HCT116 (cell line): ENCODE measurements at regions not wholly inside any gene's neighbourhood (a gene's known extent, or its start where the extent isn't known, plus 50 kb on each side); places are given as distances from the start of the nearest gene placed in this dataset.

Experiments used
- ATAC-seq: fragments of 200-7000 bp; cut with Tn5 transposase; 2 replicates; pipeline ENCODE4 v1.9.1; 2020; ENCODE audit warnings: mild to moderate bottlenecking, moderate library complexity
- BruUV-seq: library from RNA; stranded (reverse); fragments of 400-500 nt; replicated peaks from 2 replicates; lab custom pipeline; 2021; lab: Mats Ljungman, UMichigan
- CTCF ChIA-PET: fragments of 300-600 bp; sonication (Branson Sonifier 250); formaldehyde crosslinking; loops from one replicate; lab custom pipeline; 2021; ENCODE audit warnings: antibody characterized with exemption; lab: Charles Lee
- POLR2A ChIA-PET: fragments of 300-600, 350-600 bp; sonication (Branson Sonifier 250); formaldehyde crosslinking; loops from one replicate; lab custom pipeline; 2021; ENCODE audit warnings: antibody characterized with exemption; lab: Charles Lee
- RAD21 ChIA-PET, 2 experiments: fragments of 300-600 bp; sonication (Branson Sonifier 250); formaldehyde crosslinking; loops; one replicate each; lab custom pipeline; 2023; ENCODE audit warnings: low total read pairs in 2 of 2; ENCODE audit not compliant: uncharacterized antibody in 2 of 2, unreplicated experiment in 2 of 2, low non-redundant PET in 1 of 2; lab: Charles Lee
- DNase-seq: peaks from one replicate; pipeline ENCODE4 v3.0.0-alpha.2; 2010; ENCODE audit warnings: low read depth, low spot score
- H2AFZ ChIP-seq: fragments of 200-600 bp; shearing (Covaris generic), sonication (generic); 2 replicates; pipeline ENCODE4 v1.6.1; 2017; ENCODE audit warnings: low read depth, mixed run types, mixed read lengths, antibody characterized with exemption, low read length; ENCODE audit not compliant: poor library complexity, severe bottlenecking
- H3K27ac ChIP-seq: 2 replicates; pipeline ENCODE4 v1.5.1; 2012; ENCODE audit warnings: low read depth, low read length
- H3K27me3 ChIP-seq: fragments of 200-600 bp; sonication (generic); 2 replicates; pipeline ENCODE4 v1.6.1; 2016; ENCODE audit warnings: mixed run types, low read length, mixed read lengths; ENCODE audit not compliant: insufficient read depth
- H3K36me3 ChIP-seq, 2 experiments: fragments of 200-500 bp in 1 of 2; fragments of 200-600 bp in 1 of 2; sonication (Bioruptor generic) in 1 of 2; sonication (generic) in 1 of 2; 2 replicates each; pipeline versions ENCODE4 v1.5.1 to v1.6.1; 2014 to 2016; ENCODE audit warnings: low read length in 2 of 2, inconsistent platforms in 1 of 2, mixed read lengths in 1 of 2, mixed run types in 1 of 2; ENCODE audit not compliant: insufficient read depth in 2 of 2, control insufficient read depth in 1 of 2
- H3K4me1 ChIP-seq, 2 experiments: fragments of 200-600 bp in 1 of 2; sonication (generic) in 1 of 2; 2 replicates each; pipeline versions ENCODE4 v1.5.1 to v1.6.1; 2012 to 2017; ENCODE audit warnings: low read length in 2 of 2, inconsistent platforms in 1 of 2, mild to moderate bottlenecking in 1 of 2, mixed read lengths in 1 of 2, mixed run types in 1 of 2, moderate library complexity in 1 of 2; ENCODE audit not compliant: insufficient read depth in 2 of 2, control insufficient read depth in 1 of 2
- H3K4me2 ChIP-seq: fragments of 200-600 bp; sonication (generic); 2 replicates; pipeline ENCODE4 v1.6.1; 2017; ENCODE audit warnings: mixed run types, low read length, mixed read lengths
- H3K4me3 ChIP-seq, 2 experiments: fragments of 200-600 bp in 1 of 2; sonication (generic) in 1 of 2; replicated peaks in 1 of 2; 2 replicates each; pipeline ENCODE4 v1.5.1; 2011 to 2016; ENCODE audit warnings: low read length in 2 of 2, control low read depth in 1 of 2, low read depth in 1 of 2, mild to moderate bottlenecking in 1 of 2, mixed read lengths in 1 of 2, mixed run types in 1 of 2
- H3K79me2 ChIP-seq: fragments of 200-600 bp; sonication (generic); 2 replicates; pipeline ENCODE4 v1.6.1; 2017; ENCODE audit warnings: mild to moderate bottlenecking, mixed run types, low read length, moderate library complexity, mixed read lengths; ENCODE audit not compliant: insufficient read depth
- H3K9ac ChIP-seq: fragments of 200-600 bp; sonication (generic); 2 replicates; pipeline ENCODE4 v1.6.1; 2016; ENCODE audit warnings: low read length, mixed read lengths
- H3K9me2 ChIP-seq: fragments of 200-600 bp; sonication (generic), shearing (Covaris generic); 2 replicates; pipeline ENCODE4 v1.6.1; 2017; ENCODE audit warnings: mixed run types, mild to moderate bottlenecking, moderate library complexity; ENCODE audit not compliant: insufficient read depth
- H3K9me3 ChIP-seq, 2 experiments: fragments of 200-500 bp in 1 of 2; fragments of 200-600 bp in 1 of 2; sonication (Bioruptor generic) in 1 of 2; sonication (generic) in 1 of 2; 2 replicates each; pipeline ENCODE4 v1.6.1; 2014 to 2017; ENCODE audit warnings: low read length in 2 of 2, mixed read lengths in 2 of 2, inconsistent platforms in 1 of 2, low read depth in 1 of 2, mild to moderate bottlenecking in 1 of 2, mixed run types in 1 of 2, moderate library complexity in 1 of 2; ENCODE audit not compliant: control insufficient read depth in 1 of 2, insufficient read depth in 1 of 2
- H4K20me1 ChIP-seq: fragments of 200-600 bp; sonication (generic), shearing (Covaris generic); 2 replicates; pipeline ENCODE4 v1.6.1; 2017; ENCODE audit warnings: mixed run types, mild to moderate bottlenecking, moderate library complexity; ENCODE audit not compliant: insufficient read depth
- CEBPB ChIP-seq: IDR thresholded peaks from 2 replicates; pipeline ENCODE4 v1.6.1; 2012; ENCODE audit warnings: low read depth
- CTCF ChIP-seq, 3 experiments: fragments of 200-600 bp in 1 of 3; sonication (generic) in 1 of 3; IDR thresholded peaks in 2 of 3; conservative IDR thresholded peaks in 1 of 3; 2 replicates each; pipeline ENCODE4 v1.5.1; 2012 to 2017; ENCODE audit warnings: low read depth in 2 of 3, low read length in 2 of 3, antibody characterized with exemption in 1 of 3, borderline replicate concordance in 1 of 3, control low read depth in 1 of 3, mild to moderate bottlenecking in 1 of 3, mixed read lengths in 1 of 3, mixed run types in 1 of 3, moderate library complexity in 1 of 3; ENCODE audit not compliant: insufficient read depth in 1 of 3
- EGR1 ChIP-seq: IDR thresholded peaks from 2 replicates; pipeline ENCODE4 v1.6.1; 2012; ENCODE audit warnings: low read depth
- ELF1 ChIP-seq: IDR thresholded peaks from 2 replicates; pipeline ENCODE4 v1.6.1; 2012; ENCODE audit warnings: low read depth, borderline replicate concordance
- EZH2 ChIP-seq: fragments of 200-600 bp; sonication (generic); IDR thresholded peaks from 2 replicates; pipeline ENCODE4 v1.6.1; 2017; ENCODE audit warnings: antibody characterized with exemption, mixed run types
- MAX ChIP-seq: IDR thresholded peaks from 2 replicates; pipeline ENCODE4 v1.6.1; 2012
- POLR2A ChIP-seq: IDR thresholded peaks from 2 replicates; pipeline ENCODE4 v1.7.0; 2011; ENCODE audit warnings: borderline replicate concordance; ENCODE audit not compliant: insufficient read depth, insufficient read length; ENCODE audit errors: extremely low read depth
- POLR2AphosphoS5 ChIP-seq: IDR thresholded peaks from 2 replicates; pipeline ENCODE4 v1.6.1; 2011; ENCODE audit warnings: mild to moderate bottlenecking, low read depth, low read length, moderate library complexity
- RAD21 ChIP-seq: IDR thresholded peaks from 2 replicates; pipeline ENCODE4 v1.6.1; 2012; ENCODE audit warnings: low read depth, mild to moderate bottlenecking
- SIN3A ChIP-seq: IDR thresholded peaks from 2 replicates; pipeline ENCODE4 v1.6.1; 2012; ENCODE audit warnings: low read depth
- SRF ChIP-seq: IDR thresholded peaks from 2 replicates; pipeline ENCODE4 v1.6.1; 2012; ENCODE audit warnings: low read depth
- TCF7L2 ChIP-seq: IDR thresholded peaks from 2 replicates; pipeline ENCODE4 v1.7.0; 2011; ENCODE audit warnings: borderline replicate concordance, inconsistent platforms; ENCODE audit not compliant: insufficient read depth, insufficient read length; ENCODE audit errors: extremely low read depth
- ZBTB33 ChIP-seq: IDR thresholded peaks from 2 replicates; pipeline ENCODE4 v1.6.1; 2011; ENCODE audit warnings: mild to moderate bottlenecking, low read length, moderate library complexity; ENCODE audit not compliant: insufficient replicate concordance; ENCODE audit errors: extremely low read depth
- ZFX ChIP-seq: fragments of 450-650 bp; IDR thresholded peaks from 2 replicates; pipeline ENCODE4 v1.6.1; 2017
- intact Hi-C: fragments of 100-400 bp; cut with micrococcal nuclease; formaldehyde crosslinking; loops from 2 replicates; pipeline ENCODE4 v1.10.0; 2022

GRCh38 chr2:114108824-114109416, 219.0 kb downstream of the ACTR3 start:
- ChIA-PET CTCF (interaction anchor here (0.5 kb wide), 1 partner anchor 219 kb away, joined by 4 read pairs; no protein-coding TSS in a partner anchor), POLR2A (no interaction called here), RAD21 (no interaction called here)
- Histone ChIP-seq H3K27ac (no peak overlapping the region), H2AFZ (no peak overlapping the region), H3K4me1 (no peaks in the 10 kb centered on the region), H3K27me3 (no peaks in the 10 kb centered on the region), H3K9ac (no peak overlapping the region), H3K4me3 (no peak overlapping the region), H3K79me2 (no peaks in the 10 kb centered on the region), H3K36me3 (no peaks in the 10 kb centered on the region), H3K9me3 (no peaks in the 10 kb centered on the region), H4K20me1 (no peaks in the 10 kb centered on the region), H3K9me2 (no peaks in the 10 kb centered on the region), H3K4me2 (no peak overlapping the region)
- no peak for ATAC-seq
- intact Hi-C loops = no loop called here
- BruUV-seq = no TSS peak
- DNase-seq = no peak
- TF ChIP-seq MAX = no peak
- no peak for TF ChIP-seq CTCF (IDR thresholded peaks at IDR 0.05 in 2 of 3, conservative IDR thresholded peaks at IDR 0.05 in 1 of 3; ENCODE audit: borderline replicate concordance in 1 of 3, insufficient read depth in 1 of 3, low read depth in 2 of 3, low read length in 2 of 3)
- TF ChIP-seq SIN3A = no peak
- no peak for TF ChIP-seq EZH2
- TF ChIP-seq ZFX = no peak
- no peak for TF ChIP-seq TCF7L2
- no peak for TF ChIP-seq POLR2AphosphoS5
- TF ChIP-seq RAD21 = no peak
- no peak for TF ChIP-seq ZBTB33
- TF ChIP-seq POLR2A = no peak
- no peak for TF ChIP-seq EGR1
- no peak for TF ChIP-seq CEBPB
- no peak for TF ChIP-seq SRF
- no peak for TF ChIP-seq ELF1
- TF ChIP-seq, all 23 proteins: peak for 0
